Astrocyte of the spinal cord (primary cell): ENCODE measurements at regions not wholly inside any gene's neighbourhood (a gene's known extent, or its start where the extent isn't known, plus 50 kb on each side); places are given as distances from the start of the nearest gene placed in this dataset.

Experiments used
- DNase-seq: peaks from one replicate; pipeline ENCODE4 v3.0.0; 2011; ENCODE audit warnings: low read depth, low spot score
- H3K4me3 ChIP-seq: 2 replicates; pipeline ENCODE4 v1.5.1; 2011; ENCODE audit warnings: low read depth, mild to moderate bottlenecking, low read length, moderate library complexity
- CTCF ChIP-seq: IDR thresholded peaks from 2 replicates; pipeline ENCODE4 v1.5.1; 2012; ENCODE audit warnings: low read depth, mild to moderate bottlenecking, low read length, inconsistent platforms
- in situ Hi-C: cut with HindIII; loops from 2 replicates; pipeline ENCODE4 v1.10.0; 2017; ENCODE audit warnings: low sequenced_read_pairs

- TF ChIP-seq CTCF: no peak
- in situ Hi-C loops: no loop called here
- H3K4me3 ChIP-seq: no peak overlapping the region
- no peak for DNase-seq
Observed at GRCh38 chr2:215743066-215743465, 270.3 kb downstream of the MREG start.

GRCh38 chr2:215742021-215742420, 271.3 kb downstream of the MREG start:
- in situ Hi-C loops: no loop called here
- no peak for TF ChIP-seq CTCF
- H3K4me3 ChIP-seq: no peak overlapping the region
- no peak for DNase-seq

- DNase-seq: no peak
- TF ChIP-seq CTCF: no peak
- no peak overlapping the region for H3K4me3 ChIP-seq
- in situ Hi-C loops: no loop called here
Observed at GRCh38 chr2:215740071-215740470, 273.3 kb downstream of the MREG start.

- in situ Hi-C loops: no loop called here
- no peak overlapping the region for H3K4me3 ChIP-seq
- DNase-seq: no peak
- TF ChIP-seq CTCF: no peak
Observed at GRCh38 chr2:215738351-215738750, 275.0 kb downstream of the MREG start.

- H3K4me3 ChIP-seq: no peak overlapping the region
- no peak for TF ChIP-seq CTCF
- in situ Hi-C loops: no loop called here
- no peak for DNase-seq
Observed at GRCh38 chr2:215737477-215737876, 275.9 kb downstream of the MREG start.

- DNase-seq: peak; percentile 60
- in situ Hi-C loops: no loop called here
- no peak overlapping the region for H3K4me3 ChIP-seq
- TF ChIP-seq CTCF: peak; percentile 15
Observed at GRCh38 chr2:215736653-215737290, 276.6 kb downstream of the MREG start.
